LNCaP clone FGC (cell line): ENCODE measurements at regions not wholly inside any gene's neighbourhood (a gene's known extent, or its start where the extent isn't known, plus 50 kb on each side); places are given as distances from the start of the nearest gene placed in this dataset.

Source experiments
- DNase-seq: peaks from one replicate; pipeline ENCODE4 v3.0.0-alpha.2; 2011; ENCODE audit warnings: low read depth
- H3K4me3 ChIP-seq: 2 replicates; pipeline ENCODE4 v1.5.1; 2011; ENCODE audit warnings: mild to moderate bottlenecking, low read depth, low read length, control low read depth
- CTCF ChIP-seq: IDR thresholded peaks from 2 replicates; pipeline ENCODE4 v1.5.1; 2012; ENCODE audit warnings: mild to moderate bottlenecking; ENCODE audit not compliant: control insufficient read depth, insufficient read depth; ENCODE audit errors: extremely low read depth

GRCh38 chr2:150174056-150174805 is 313.2 kb downstream of the RND3 start:
- H3K4me3 ChIP-seq, result no peak overlapping the region
- DNase-seq, result peak; percentile 93
- no peak for TF ChIP-seq CTCF

GRCh38 chr2:150171065-150171548 is 316.4 kb downstream of the RND3 start:
- no peak for DNase-seq
- TF ChIP-seq CTCF, result no peak
- no peak overlapping the region for H3K4me3 ChIP-seq

- no peak for DNase-seq
- TF ChIP-seq CTCF, result no peak
Measured at GRCh38 chr2:150169237-150169629, 318.2 kb downstream of the RND3 start.

GRCh38 chr2:150168595-150169236 is 318.8 kb downstream of the RND3 start:
- no peak for TF ChIP-seq CTCF
- no peak overlapping the region for H3K4me3 ChIP-seq
- DNase-seq, result no peak

More at GRCh38 chr2:150169237-150169629, 318.2 kb downstream of the RND3 start:
- no peak overlapping the region for H3K4me3 ChIP-seq

- no peak for TF ChIP-seq CTCF
- DNase-seq, result no peak
- no peak overlapping the region for H3K4me3 ChIP-seq
Measured at GRCh38 chr2:150167711-150168110, 319.8 kb downstream of the RND3 start.

GRCh38 chr2:150166313-150167051 is 321.0 kb downstream of the RND3 start:
- H3K4me3 ChIP-seq, result no peak overlapping the region
- TF ChIP-seq CTCF, result no peak
- peak; percentile 67 for DNase-seq
